Epithelial cell of proximal tubule (primary cell): ENCODE measurements at regions not wholly inside any gene's neighbourhood (a gene's known extent, or its start where the extent isn't known, plus 50 kb on each side); places are given as distances from the start of the nearest gene placed in this dataset.

Experiments used
- DNase-seq: peaks from one replicate; pipeline ENCODE4 v3.0.0-alpha.2; 2011; ENCODE audit warnings: low read depth
- H3K4me3 ChIP-seq: 2 replicates; pipeline ENCODE4 v1.5.1; 2011; ENCODE audit warnings: low read depth, mild to moderate bottlenecking, low read length
- TF ChIP-seq, protein P1 (sequence below): conservative IDR thresholded peaks from 2 replicates; pipeline ENCODE4 v1.5.1; 2012; ENCODE audit warnings: low read depth, mild to moderate bottlenecking, low read length

DNA sequence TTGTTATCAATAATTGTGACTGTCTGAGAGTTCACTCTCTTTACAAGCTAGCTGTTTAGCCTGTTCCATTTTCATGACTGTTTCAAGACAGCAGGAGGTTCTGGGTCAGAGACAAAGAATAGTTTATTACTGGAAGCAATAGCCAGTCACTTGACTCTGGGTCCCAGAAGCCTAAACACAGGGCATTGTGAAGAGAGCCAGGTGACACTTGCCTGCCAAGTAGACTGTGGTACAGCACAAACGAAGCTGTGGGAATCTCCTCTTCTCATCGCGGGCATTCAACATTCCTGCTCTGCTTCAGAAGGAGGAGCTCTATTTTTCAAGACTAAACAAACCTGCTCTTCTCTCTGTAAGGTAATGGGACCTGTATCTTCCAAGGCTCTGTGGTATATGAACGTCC lies 485.1 kb downstream of the TRIML1 start:
- TF ChIP-seq, protein P1, sequence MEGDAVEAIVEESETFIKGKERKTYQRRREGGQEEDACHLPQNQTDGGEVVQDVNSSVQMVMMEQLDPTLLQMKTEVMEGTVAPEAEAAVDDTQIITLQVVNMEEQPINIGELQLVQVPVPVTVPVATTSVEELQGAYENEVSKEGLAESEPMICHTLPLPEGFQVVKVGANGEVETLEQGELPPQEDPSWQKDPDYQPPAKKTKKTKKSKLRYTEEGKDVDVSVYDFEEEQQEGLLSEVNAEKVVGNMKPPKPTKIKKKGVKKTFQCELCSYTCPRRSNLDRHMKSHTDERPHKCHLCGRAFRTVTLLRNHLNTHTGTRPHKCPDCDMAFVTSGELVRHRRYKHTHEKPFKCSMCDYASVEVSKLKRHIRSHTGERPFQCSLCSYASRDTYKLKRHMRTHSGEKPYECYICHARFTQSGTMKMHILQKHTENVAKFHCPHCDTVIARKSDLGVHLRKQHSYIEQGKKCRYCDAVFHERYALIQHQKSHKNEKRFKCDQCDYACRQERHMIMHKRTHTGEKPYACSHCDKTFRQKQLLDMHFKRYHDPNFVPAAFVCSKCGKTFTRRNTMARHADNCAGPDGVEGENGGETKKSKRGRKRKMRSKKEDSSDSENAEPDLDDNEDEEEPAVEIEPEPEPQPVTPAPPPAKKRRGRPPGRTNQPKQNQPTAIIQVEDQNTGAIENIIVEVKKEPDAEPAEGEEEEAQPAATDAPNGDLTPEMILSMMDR, result no peak
- DNase-seq, result no peak
- no peak overlapping the region for H3K4me3 ChIP-seq

DNA sequence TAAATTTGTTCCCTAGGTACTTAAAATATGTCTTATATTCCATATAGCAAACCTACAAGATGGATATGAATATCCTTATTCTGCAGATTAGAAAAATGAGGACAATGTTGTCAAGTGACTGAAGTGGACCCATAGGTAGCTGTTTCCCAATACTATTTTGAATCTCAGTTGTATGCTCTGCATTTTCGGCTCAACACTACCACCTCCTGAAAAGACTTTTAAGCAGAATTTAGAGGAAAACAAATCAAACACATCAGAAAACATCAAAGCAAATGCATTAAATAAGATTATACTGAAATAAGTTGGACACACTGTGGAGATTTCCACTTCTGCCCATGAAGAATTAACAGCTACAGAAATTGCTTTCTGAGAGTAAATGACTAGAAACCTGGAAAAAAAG lies 488.7 kb downstream of the TRIML1 start:
- no peak overlapping the region for H3K4me3 ChIP-seq
- no peak for DNase-seq
- TF ChIP-seq, protein P1, result peak; percentile 22

DNA sequence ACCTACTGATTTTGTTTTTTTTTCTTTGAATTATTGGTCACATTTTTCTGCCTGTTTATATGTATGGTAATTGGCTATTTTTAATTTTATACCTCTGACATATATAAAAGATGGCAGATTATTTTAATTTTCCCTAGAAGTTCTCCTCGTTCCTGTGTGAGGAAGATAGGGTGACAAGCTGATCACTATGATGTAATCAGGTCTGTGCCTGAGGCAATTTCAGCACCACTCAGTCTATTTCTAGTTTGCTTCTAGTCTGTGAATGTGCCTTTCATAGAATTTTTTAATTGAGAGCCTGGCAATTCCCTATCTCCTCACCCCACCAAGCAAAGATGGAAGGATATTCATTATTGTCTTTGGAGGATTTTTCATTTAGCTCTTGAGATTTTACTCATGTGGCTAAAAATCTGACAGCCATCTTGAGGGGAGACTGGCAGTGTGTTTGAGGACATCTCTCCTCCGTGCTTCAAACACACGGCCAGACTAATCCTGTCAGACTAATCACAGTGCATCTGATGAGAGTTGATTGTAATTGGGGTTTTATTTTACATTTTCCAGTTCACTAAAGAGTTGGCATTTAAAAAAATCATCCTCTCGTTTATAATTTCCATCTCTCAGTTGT lies 500.3 kb downstream of the TRIML1 start:
- TF ChIP-seq, protein P1, result no peak
- H3K4me3 ChIP-seq, result no peak overlapping the region
- DNase-seq, result no peak

DNA sequence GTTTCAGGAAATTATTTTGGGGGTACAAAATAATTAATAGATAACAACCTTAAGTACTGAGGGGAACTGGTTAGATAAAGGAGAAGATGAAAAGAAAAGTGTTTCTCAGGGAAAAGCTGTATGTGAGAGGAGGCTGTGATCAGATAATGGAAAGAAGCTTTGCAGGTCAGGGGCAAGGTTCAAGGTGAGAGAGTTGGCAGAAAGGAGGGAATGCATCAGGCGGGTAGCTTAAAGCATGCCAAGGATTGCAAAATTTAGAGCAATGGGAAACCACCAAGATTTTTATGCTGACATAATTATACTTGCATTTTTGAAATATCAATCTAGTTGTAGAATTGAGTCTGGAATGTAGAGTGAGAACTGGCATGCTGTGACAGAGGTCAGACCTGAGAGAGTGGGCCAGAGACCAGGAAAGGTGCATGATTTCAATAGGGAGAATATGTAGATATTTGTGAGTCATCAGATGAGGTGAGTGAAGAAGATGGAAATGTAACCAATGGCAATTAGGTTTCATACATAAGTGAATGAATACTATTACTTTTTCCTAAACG lies 508.7 kb downstream of the TRIML1 start:
- no peak for DNase-seq
- H3K4me3 ChIP-seq, result no peak overlapping the region
- TF ChIP-seq, protein P1, result no peak

DNA sequence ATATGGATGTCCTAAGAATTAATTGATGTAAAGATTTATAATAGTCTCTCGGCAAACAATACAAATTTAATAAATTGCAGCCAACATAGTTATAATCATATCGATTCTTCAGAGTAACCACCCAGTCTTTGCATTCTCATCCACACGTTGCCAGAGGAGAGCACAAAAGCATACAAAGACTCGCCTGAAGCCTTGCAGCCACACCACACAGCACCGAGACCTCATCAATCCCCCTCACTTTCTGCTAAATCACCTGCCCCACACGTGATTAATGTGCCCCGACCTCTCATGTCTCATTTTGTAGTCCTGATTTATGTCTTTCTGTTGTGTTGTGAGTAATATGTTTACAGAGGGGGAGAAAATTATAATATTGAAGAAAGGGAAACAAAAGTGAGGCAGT lies 510.4 kb downstream of the TRIML1 start:
- H3K4me3 ChIP-seq, result no peak overlapping the region
- TF ChIP-seq, protein P1, result no peak
- DNase-seq, result no peak

DNA sequence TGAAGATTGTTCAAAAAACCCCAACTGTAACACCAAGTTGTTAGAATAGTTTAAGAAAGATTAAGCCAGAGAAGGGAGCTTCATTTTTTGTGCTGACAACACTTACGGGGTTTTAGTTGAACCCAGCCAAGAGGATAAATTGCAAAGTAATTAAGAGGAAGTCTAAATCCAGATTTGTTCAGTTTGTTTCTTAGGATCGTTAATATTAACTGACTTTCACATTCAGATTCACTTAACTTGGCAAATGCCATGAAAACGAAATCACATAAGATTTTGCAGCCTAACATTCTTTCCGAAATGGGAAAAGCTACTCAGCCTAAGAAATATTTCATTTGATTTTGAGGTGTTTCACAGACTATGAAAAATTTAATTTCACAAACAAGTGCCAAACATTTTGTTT lies 511.3 kb downstream of the TRIML1 start:
- TF ChIP-seq, protein P1, result no peak
- DNase-seq, result no peak
- H3K4me3 ChIP-seq, result peak overlapping the region; percentile 32

DNA sequence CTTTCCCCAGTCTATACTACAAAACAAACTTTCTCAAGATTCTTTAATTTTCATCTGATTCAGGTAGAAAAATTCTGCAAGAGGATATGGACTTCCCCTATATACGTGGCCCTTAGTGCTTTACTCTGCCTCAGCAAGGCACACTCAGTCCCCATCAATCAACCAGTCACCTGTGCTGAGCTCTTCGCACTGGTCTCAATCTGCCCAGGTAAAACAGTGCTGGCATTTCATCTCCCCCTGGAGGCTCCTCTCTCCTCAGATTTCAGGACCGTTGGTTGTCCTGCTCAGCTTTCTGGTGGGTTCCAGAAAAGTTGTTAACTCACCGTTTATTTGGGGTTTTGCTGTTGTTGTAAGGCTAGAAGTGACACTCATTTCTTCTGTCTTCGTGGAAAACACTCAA lies 518.1 kb downstream of the TRIML1 start:
- TF ChIP-seq, protein P1, result no peak

More for the DNA sequence above, 518.1 kb downstream of the TRIML1 start:
- no peak for DNase-seq
- H3K4me3 ChIP-seq, result no peak overlapping the region
